LNCaP clone FGC (cell line): ENCODE measurements at regions not wholly inside any gene's neighbourhood (a gene's known extent, or its start where the extent isn't known, plus 50 kb on each side); places are given as distances from the start of the nearest gene placed in this dataset.

Experiments used
- DNase-seq: peaks from one replicate; pipeline ENCODE4 v3.0.0-alpha.2; 2011; ENCODE audit warnings: low read depth
- H3K4me3 ChIP-seq: 2 replicates; pipeline ENCODE4 v1.5.1; 2011; ENCODE audit warnings: mild to moderate bottlenecking, low read depth, low read length, control low read depth
- TF ChIP-seq, protein P1 (sequence below): IDR thresholded peaks from 2 replicates; pipeline ENCODE4 v1.5.1; 2012; ENCODE audit warnings: mild to moderate bottlenecking; ENCODE audit not compliant: control insufficient read depth, insufficient read depth; ENCODE audit errors: extremely low read depth

DNA sequence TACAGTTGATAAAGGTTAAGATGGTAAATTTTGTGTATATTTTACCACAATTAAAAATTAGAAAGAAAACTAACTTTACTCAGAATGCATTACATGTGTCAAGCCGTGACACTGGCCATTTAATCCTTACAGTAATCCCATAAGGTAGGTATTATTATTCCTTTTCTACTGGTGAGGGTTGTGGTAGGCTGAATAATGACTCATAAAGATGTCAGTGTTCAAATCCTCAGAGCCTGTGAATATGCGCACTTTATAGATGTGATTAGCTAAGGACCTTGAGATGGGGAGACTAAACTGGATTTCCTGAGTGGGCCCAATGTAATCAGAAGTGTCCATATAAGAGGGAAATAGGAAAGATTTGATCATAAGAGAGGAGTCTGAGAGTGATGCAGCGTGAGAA lies 288.1 kb downstream of the TMEM167A start:
- H3K4me3 ChIP-seq, result no peak overlapping the region
- TF ChIP-seq, protein P1, sequence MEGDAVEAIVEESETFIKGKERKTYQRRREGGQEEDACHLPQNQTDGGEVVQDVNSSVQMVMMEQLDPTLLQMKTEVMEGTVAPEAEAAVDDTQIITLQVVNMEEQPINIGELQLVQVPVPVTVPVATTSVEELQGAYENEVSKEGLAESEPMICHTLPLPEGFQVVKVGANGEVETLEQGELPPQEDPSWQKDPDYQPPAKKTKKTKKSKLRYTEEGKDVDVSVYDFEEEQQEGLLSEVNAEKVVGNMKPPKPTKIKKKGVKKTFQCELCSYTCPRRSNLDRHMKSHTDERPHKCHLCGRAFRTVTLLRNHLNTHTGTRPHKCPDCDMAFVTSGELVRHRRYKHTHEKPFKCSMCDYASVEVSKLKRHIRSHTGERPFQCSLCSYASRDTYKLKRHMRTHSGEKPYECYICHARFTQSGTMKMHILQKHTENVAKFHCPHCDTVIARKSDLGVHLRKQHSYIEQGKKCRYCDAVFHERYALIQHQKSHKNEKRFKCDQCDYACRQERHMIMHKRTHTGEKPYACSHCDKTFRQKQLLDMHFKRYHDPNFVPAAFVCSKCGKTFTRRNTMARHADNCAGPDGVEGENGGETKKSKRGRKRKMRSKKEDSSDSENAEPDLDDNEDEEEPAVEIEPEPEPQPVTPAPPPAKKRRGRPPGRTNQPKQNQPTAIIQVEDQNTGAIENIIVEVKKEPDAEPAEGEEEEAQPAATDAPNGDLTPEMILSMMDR, result no peak
- no peak for DNase-seq

DNA sequence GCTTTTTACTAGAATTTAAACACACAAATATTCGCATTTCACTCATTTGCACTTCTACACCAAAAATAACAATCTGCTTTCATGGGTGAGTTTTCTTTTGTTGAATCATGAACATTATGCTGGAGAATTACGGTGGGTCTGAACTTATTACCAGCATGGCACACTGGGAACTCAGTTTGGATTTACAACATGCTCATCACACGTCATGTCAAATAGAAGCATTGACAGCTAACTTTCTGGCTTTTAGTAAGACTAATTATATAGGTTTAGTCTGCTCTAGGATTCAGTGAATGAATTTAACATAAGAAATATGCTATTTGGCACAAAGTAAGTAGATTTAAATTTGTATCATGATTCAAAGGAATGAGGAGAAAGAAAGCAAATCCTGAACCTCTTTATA lies 290.4 kb downstream of the TMEM167A start:
- H3K4me3 ChIP-seq, result no peak overlapping the region
- TF ChIP-seq, protein P1, result no peak
- no peak for DNase-seq

DNA sequence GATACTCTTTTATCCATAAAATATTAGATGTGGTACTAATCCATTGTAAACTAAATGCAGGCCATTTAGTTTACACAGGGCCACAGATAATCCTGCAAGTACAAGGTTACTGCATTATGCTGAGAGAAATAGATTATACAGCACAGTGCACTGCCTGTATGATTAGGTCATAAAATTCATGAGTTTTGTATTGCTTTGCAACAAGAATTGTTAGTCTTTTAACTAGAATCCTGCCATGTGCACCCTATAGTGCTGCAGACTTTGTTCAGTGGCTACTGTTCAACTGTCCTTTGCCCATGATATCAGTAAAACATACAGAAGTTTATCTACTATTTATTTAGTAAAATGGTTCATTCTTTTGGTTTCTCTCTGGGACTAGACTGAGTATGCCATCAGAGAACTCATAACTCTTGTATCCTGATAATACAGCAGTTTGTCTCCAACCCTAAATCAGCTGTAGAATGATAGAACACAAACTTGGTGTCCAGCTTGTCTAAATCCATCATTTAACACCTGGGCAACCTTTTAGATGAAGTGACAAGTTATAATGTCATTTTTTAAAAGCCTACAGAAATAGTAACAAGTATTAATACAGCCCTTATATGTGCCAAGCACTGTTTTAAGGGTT lies 291.2 kb downstream of the TMEM167A start:
- TF ChIP-seq, protein P1, result no peak
- DNase-seq, result no peak
- no peak overlapping the region for H3K4me3 ChIP-seq

DNA sequence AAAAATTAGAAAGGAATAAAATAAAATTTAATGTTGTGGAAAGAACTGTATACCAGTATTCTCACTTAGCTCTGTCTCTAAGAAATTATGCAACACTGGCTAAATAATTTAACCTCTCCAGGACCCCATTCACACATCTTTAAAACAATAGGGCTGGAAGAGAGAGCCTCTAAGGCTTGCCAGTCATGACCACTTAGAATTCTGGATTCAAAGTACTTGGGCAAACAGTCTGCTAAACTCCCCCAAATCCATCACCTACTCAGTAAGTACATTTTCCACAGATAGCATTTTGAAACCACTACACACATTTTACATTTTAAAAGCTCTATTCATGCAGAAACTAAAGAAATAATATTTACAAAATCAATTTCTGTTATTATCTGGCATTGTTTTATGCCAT lies 291.7 kb downstream of the TMEM167A start:
- TF ChIP-seq, protein P1, result no peak
- no peak overlapping the region for H3K4me3 ChIP-seq
- no peak for DNase-seq

DNA sequence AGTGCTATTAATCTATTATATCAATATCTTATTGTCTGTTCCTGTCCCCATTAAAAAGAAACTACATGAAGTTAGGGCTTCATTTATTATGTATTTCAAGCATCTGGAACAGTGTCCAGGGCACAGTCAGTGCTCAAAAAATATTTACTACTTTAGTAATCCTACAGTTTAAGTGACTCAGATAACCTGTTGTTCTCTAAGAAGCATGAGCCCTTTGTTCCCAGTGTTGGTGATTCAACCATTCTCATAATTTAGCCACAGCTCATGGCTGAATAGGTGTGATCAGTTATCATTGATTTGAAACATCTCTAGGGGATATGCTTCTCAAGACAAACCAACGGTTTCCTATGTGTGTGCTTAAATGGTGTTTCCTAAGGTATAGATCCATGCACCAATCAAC lies 292.7 kb downstream of the TMEM167A start:
- H3K4me3 ChIP-seq, result no peak overlapping the region
- DNase-seq, result no peak
- TF ChIP-seq, protein P1, result no peak

DNA sequence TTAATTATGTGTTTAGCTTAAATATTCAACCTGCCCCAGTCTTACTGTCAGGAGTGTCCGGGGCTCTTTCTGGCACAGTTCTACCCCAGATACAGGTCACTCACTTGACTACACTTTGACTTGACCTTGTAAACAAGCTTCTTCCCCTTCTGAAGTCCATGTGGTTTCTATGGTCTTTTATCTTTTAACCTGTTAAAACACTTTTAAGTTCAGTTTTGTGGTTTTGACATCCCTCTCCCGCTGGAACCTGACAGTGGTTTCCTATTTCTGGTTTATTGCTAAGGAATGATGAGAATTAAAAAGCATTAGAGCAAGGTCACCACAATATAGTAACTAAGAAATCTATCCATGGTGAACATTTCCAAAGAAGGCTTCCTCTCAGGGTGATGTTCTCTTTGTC lies 300.1 kb downstream of the TMEM167A start:
- TF ChIP-seq, protein P1, result no peak
- no peak overlapping the region for H3K4me3 ChIP-seq

DNA sequence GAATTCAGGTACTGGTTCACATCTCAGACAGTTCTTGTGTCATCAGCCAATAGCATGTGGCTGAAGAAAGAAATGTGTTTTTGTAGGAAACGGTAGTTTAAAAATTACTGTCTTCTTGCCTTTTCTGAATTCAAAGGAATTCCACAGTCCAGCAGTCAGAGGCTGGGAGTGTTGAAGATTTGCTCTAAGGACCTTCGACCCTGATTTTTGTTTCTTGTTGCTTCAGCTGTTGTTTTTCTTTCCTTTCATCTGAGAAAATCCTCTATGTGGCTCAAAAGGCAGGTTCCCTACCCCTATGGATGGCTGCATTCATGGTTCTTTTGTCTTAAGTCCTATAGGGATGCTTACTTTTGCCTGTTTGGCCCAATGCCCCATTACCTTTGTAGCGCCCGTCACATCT lies 304.9 kb downstream of the TMEM167A start:
- H3K4me3 ChIP-seq, result no peak overlapping the region
- no peak for DNase-seq
- TF ChIP-seq, protein P1, result no peak

More for the DNA sequence above, 300.1 kb downstream of the TMEM167A start:
- DNase-seq, result no peak
